WTC11 (cell line): ENCODE measurements at regions not wholly inside any gene's neighbourhood (a gene's known extent, or its start where the extent isn't known, plus 50 kb on each side); places are given as distances from the start of the nearest gene placed in this dataset.
"Not testable (repeated sequence)": the region's sequence is repeated elsewhere in the genome, so short reads cannot be mapped to it uniquely, and the experiment has no call there.

Source experiments
- ATAC-seq: fragments of 200-7000 bp; cut with Tn5 transposase; 2 replicates; pipeline ENCODE4 v1.10.0; 2021; ENCODE audit warnings: mild to moderate bottlenecking, moderate library complexity
- CTCF ChIA-PET: fragments of 300-600 bp; sonication (Branson Sonifier 250); formaldehyde crosslinking; loops from one replicate; lab custom pipeline; 2021; ENCODE audit warnings: antibody characterized with exemption; lab: Charles Lee
- POLR2A ChIA-PET: fragments of 350-600 bp; sonication (Branson Sonifier 250); formaldehyde crosslinking; loops from one replicate; lab custom pipeline; 2021; ENCODE audit warnings: antibody characterized with exemption; lab: Charles Lee
- DNase-seq: peaks from one replicate; pipeline ENCODE4 v3.0.0; 2021; ENCODE audit warnings: low spot score
- H3K27ac Mint-ChIP-seq: 2 replicates; pipeline ENCODE4 v1.8.0; 2021; ENCODE audit warnings: mixed read lengths
- H3K27me3 Mint-ChIP-seq: 2 replicates; pipeline ENCODE4 v1.8.0; 2021; ENCODE audit warnings: low read depth, mild to moderate bottlenecking, moderate library complexity, mixed read lengths
- H3K36me3 Mint-ChIP-seq: 2 replicates; pipeline ENCODE4 v1.8.0; 2021; ENCODE audit warnings: mixed read lengths
- H3K4me1 Mint-ChIP-seq: 2 replicates; pipeline ENCODE4 v1.8.0; 2022; ENCODE audit warnings: mixed read lengths
- H3K4me3 Mint-ChIP-seq: 2 replicates; pipeline ENCODE4 v1.8.0; 2021; ENCODE audit warnings: mild to moderate bottlenecking, moderate library complexity, mixed read lengths
- H3K9me3 Mint-ChIP-seq: 2 replicates; pipeline ENCODE4 v1.8.0; 2021; ENCODE audit warnings: mixed read lengths
- AFF4 ChIP-seq: sonication (generic); formaldehyde crosslinking; IDR thresholded peaks from 2 replicates; pipeline ENCODE4 v1.8.1; 2023; ENCODE audit warnings: mild to moderate bottlenecking, missing genetic modification reagents, borderline replicate concordance
- FOXJ3 ChIP-seq: sonication (generic); formaldehyde crosslinking; IDR thresholded peaks from 2 replicates; pipeline ENCODE4 v1.9.0; 2021; ENCODE audit warnings: missing genetic modification reagents, mild to moderate bottlenecking, borderline replicate concordance
- HMGA2 ChIP-seq: fragments of 250-450 bp; sonication (Bioruptor Pico); IDR thresholded peaks from 2 replicates; pipeline ENCODE4 v1.4.0; 2021; ENCODE audit warnings: mild to moderate bottlenecking, moderate library complexity
- IRF2 ChIP-seq: sonication (generic); formaldehyde crosslinking; IDR thresholded peaks from 2 replicates; pipeline ENCODE4 v1.8.0; 2022; ENCODE audit warnings: low read depth, missing genetic modification reagents, borderline replicate concordance
- NFATC4 ChIP-seq: fragments of 250-450 bp; sonication (Bioruptor Pico); IDR thresholded peaks from 2 replicates; pipeline ENCODE4 v1.9.0; 2021; ENCODE audit warnings: mild to moderate bottlenecking
- NR2C2 ChIP-seq: sonication (generic); formaldehyde crosslinking; IDR thresholded peaks from 2 replicates; pipeline ENCODE4 v1.8.0; 2022; ENCODE audit warnings: mild to moderate bottlenecking, missing genetic modification reagents
- PRDM15 ChIP-seq: sonication (generic); formaldehyde crosslinking; IDR thresholded peaks from 2 replicates; pipeline ENCODE4 v1.8.0; 2022; ENCODE audit warnings: missing genetic modification reagents
- PREB ChIP-seq: sonication (generic); formaldehyde crosslinking; IDR thresholded peaks from 2 replicates; pipeline ENCODE4 v1.8.1; 2022; ENCODE audit warnings: mild to moderate bottlenecking, missing genetic modification reagents, moderate library complexity, borderline replicate concordance
- RELA ChIP-seq: sonication (generic); formaldehyde crosslinking; IDR thresholded peaks from 2 replicates; pipeline ENCODE4 v1.8.1; 2022; ENCODE audit warnings: missing genetic modification reagents, mild to moderate bottlenecking, borderline replicate concordance
- RORB ChIP-seq: fragments of 250-450 bp; sonication (Bioruptor Pico); IDR thresholded peaks from 2 replicates; pipeline ENCODE4 v1.9.0; 2021; ENCODE audit warnings: mild to moderate bottlenecking
- SOX15 ChIP-seq: fragments of 250-450 bp; sonication (Bioruptor Pico); IDR thresholded peaks from 2 replicates; pipeline ENCODE4 v1.9.0; 2021; ENCODE audit warnings: mild to moderate bottlenecking
- SP1 ChIP-seq: sonication (generic); formaldehyde crosslinking; conservative IDR thresholded peaks from 2 replicates; pipeline ENCODE4 v1.8.1; 2022; ENCODE audit warnings: missing genetic modification reagents
- TEAD1 ChIP-seq: sonication (generic); formaldehyde crosslinking; IDR thresholded peaks from 2 replicates; pipeline ENCODE4 v1.8.0; 2022; ENCODE audit warnings: mild to moderate bottlenecking, missing genetic modification reagents
- ZBTB21 ChIP-seq: sonication (generic); formaldehyde crosslinking; IDR thresholded peaks from 2 replicates; pipeline ENCODE4 v1.8.1; 2023; ENCODE audit warnings: mild to moderate bottlenecking, missing genetic modification reagents, borderline replicate concordance
- ZNF317 ChIP-seq: sonication (generic); formaldehyde crosslinking; IDR thresholded peaks from 2 replicates; pipeline ENCODE4 v1.8.1; 2023; ENCODE audit warnings: low read depth, mild to moderate bottlenecking, moderate library complexity, missing genetic modification reagents, borderline replicate concordance
- ZNF425 ChIP-seq: fragments of 250-450 bp; sonication (Bioruptor Pico); conservative IDR thresholded peaks from 2 replicates; pipeline ENCODE4 v1.9.0; 2021; ENCODE audit warnings: mild to moderate bottlenecking
- ZNF512 ChIP-seq: sonication (generic); formaldehyde crosslinking; IDR thresholded peaks from 2 replicates; pipeline ENCODE4 v1.8.1; 2022; ENCODE audit warnings: missing genetic modification reagents, borderline replicate concordance

GRCh38 chr12:13530966-13531365 lies 334.4 kb downstream of the EMP1 start:
- CTCF ChIA-PET, result interaction anchor here (0.6 to 1.7 kb wide), 3 partner anchors 169 to 367 kb away, joined by 4 to 6 read pairs (median 5); no protein-coding TSS in a partner anchor

GRCh38 chr12:13526185-13526921 lies 329.8 kb downstream of the EMP1 start:
- peaks cover 11% of the 10 kb centered on the region for H3K9me3 Mint-ChIP-seq
- H3K27me3 Mint-ChIP-seq, result peaks cover 15% of the 10 kb centered on the region
- POLR2A ChIA-PET, CTCF ChIA-PET, H3K36me3 Mint-ChIP-seq, H3K4me3 Mint-ChIP-seq, H3K27ac Mint-ChIP-seq: not testable (repeated sequence)
- DNase-seq, result peak; percentile 30
- peak; percentile 40; the same call in 1 of the 2 replicates for TF ChIP-seq TEAD1 (CRISPR knock-in tag)
- peak; percentile 20; the same call in 1 of the 2 replicates for ATAC-seq
- H3K4me1 Mint-ChIP-seq, result peaks cover 12% of the 10 kb centered on the region

More at GRCh38 chr12:13530966-13531365, 334.4 kb downstream of the EMP1 start:
- Mint-ChIP-seq H3K27ac (no peak overlapping the region), H3K27me3 (peaks cover 15% of the 10 kb centered on the region), H3K4me1 (peaks cover 32% of the 10 kb centered on the region), H3K9me3 (peaks cover 11% of the 10 kb centered on the region), H3K36me3 (peaks cover 4% of the 10 kb centered on the region), H3K4me3 (no peak overlapping the region)
- POLR2A ChIA-PET, result no interaction called here
- ATAC-seq (peak; percentile 40), DNase-seq (no peak)
- TF ChIP-seq ZNF317 (no peak), HMGA2 (no peak), NR2C2 (no peak), ZNF512 (CRISPR knock-in tag) (no peak), SOX15 (CRISPR knock-in tag) (no peak)

GRCh38 chr12:13523536-13524307 lies 327.2 kb downstream of the EMP1 start:
- Mint-ChIP-seq H3K36me3 (peaks cover 6% of the 10 kb centered on the region), H3K27me3 (peaks cover 5% of the 10 kb centered on the region; the same call in 1 of the 2 replicates), H3K27ac (no peak overlapping the region), H3K9me3 (peaks cover 28% of the 10 kb centered on the region), H3K4me1 (no peaks in the 10 kb centered on the region), H3K4me3 (no peak overlapping the region)
- no peak for DNase-seq
- no peak for ATAC-seq
- POLR2A ChIA-PET, result no interaction called here
- CTCF ChIA-PET, result interaction anchor here (0.7 to 2.7 kb wide), 4 partner anchors 11 to 458 kb away, joined by 3 to 12 read pairs (median 10); no protein-coding TSS in a partner anchor
- no peak for TF ChIP-seq ZBTB21
- no peak for TF ChIP-seq RELA (CRISPR knock-in tag)
- no peak for TF ChIP-seq ZNF425 (CRISPR knock-in tag)
- no peak for TF ChIP-seq PREB (CRISPR knock-in tag)
- TF ChIP-seq NFATC4, result no peak
- TF ChIP-seq SP1 (CRISPR knock-in tag), result no peak
- no peak for TF ChIP-seq FOXJ3 (CRISPR knock-in tag)
- TF ChIP-seq PRDM15 (CRISPR knock-in tag), result no peak
- no peak for TF ChIP-seq IRF2 (CRISPR knock-in tag)
- no peak for TF ChIP-seq AFF4
- TF ChIP-seq RORB (CRISPR knock-in tag), result no peak
